ENCODE measurements at regions not wholly inside any gene's neighbourhood (a gene's known extent, or its start where the extent isn't known, plus 50 kb on each side); places are given as distances from the start of the nearest gene placed in this dataset.

GRCh38 chr13:97564956-97565355 lies 131.0 kb downstream of the RAP2A start:
- no peak for FAIRE-seq

- no peak for FAIRE-seq
Observed at GRCh38 chr13:97565906-97566305, 131.9 kb downstream of the RAP2A start.

GRCh38 chr13:97566907-97567306 lies 132.9 kb downstream of the RAP2A start:
- FAIRE-seq, result no peak

- no peak for FAIRE-seq
Observed at GRCh38 chr13:97567510-97568243, 133.7 kb downstream of the RAP2A start.

- FAIRE-seq, result no peak
Observed at GRCh38 chr13:97568850-97569249, 134.9 kb downstream of the RAP2A start.

- no peak for FAIRE-seq
Observed at GRCh38 chr13:97569841-97570240, 135.9 kb downstream of the RAP2A start.

- no peak for FAIRE-seq
Observed at GRCh38 chr13:97570442-97570841, 136.5 kb downstream of the RAP2A start.

GRCh38 chr13:97573011-97573410 lies 139.0 kb downstream of the RAP2A start:
- no peak for FAIRE-seq

GRCh38 chr13:97574926-97575325 lies 141.0 kb downstream of the RAP2A start:
- no peak for FAIRE-seq

GRCh38 chr13:97577026-97577425 lies 143.1 kb downstream of the RAP2A start:
- no peak for FAIRE-seq

- FAIRE-seq, result no peak
Observed at GRCh38 chr13:97582170-97582569, 148.2 kb downstream of the RAP2A start.

- FAIRE-seq, result no peak
Observed at GRCh38 chr13:97583907-97584497, 150.0 kb downstream of the RAP2A start.

- FAIRE-seq, result no peak
Observed at GRCh38 chr13:97586941-97587340, 153.0 kb downstream of the RAP2A start.

GRCh38 chr13:97588993-97589392 lies 155.0 kb downstream of the RAP2A start:
- FAIRE-seq, result no peak

- no peak for FAIRE-seq
Observed at GRCh38 chr13:97600458-97601075, 166.6 kb downstream of the RAP2A start.

- FAIRE-seq, result no peak
Observed at GRCh38 chr13:97615266-97615665, 181.3 kb downstream of the RAP2A start.

GRCh38 chr13:97616385-97616784 lies 182.4 kb downstream of the RAP2A start:
- FAIRE-seq, result no peak

GRCh38 chr13:97621025-97621424 lies 187.1 kb downstream of the RAP2A start:
- no peak for FAIRE-seq

GRCh38 chr13:97621631-97622030 lies 187.7 kb downstream of the RAP2A start:
- FAIRE-seq, result no peak

GRCh38 chr13:97627566-97627965 lies 193.6 kb downstream of the RAP2A start:
- no peak for FAIRE-seq

GRCh38 chr13:97629601-97630272 lies 195.8 kb downstream of the RAP2A start:
- FAIRE-seq, result no peak

GRCh38 chr13:97630725-97631124 lies 196.8 kb downstream of the RAP2A start:
- no peak for FAIRE-seq

GRCh38 chr13:97631158-97631557 lies 197.2 kb downstream of the RAP2A start:
- no peak for FAIRE-seq

GRCh38 chr13:97639236-97639635 lies 205.3 kb downstream of the RAP2A start:
- FAIRE-seq, result no peak

Data from TTC549 (cell line).